ENCODE measurements at regions not wholly inside any gene's neighbourhood (a gene's known extent, or its start where the extent isn't known, plus 50 kb on each side); places are given as distances from the start of the nearest gene placed in this dataset.

DNA sequence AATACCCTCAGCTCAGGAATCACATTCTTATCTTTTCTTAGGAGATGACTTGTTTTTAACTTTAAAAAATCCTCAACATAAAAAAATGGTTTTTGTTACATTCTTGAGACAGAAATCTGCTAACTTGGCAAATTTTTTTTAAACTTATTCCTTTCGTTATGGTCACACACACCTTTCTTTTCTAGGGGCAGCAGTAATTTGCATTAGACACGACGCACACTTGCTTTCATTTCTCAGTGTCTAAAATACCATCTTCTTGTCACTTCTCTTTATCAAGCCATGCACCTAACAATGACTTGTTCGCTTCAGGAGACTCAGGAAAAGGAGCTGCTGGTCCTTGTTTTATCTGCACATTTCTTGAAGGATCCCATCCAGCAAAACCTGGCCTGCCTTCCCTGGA lies 112.6 kb upstream of the TBL1X start:
- intact Hi-C loops (cut with DNase I, micrococcal nuclease): no loop called here
- H3K4me3 ChIP-seq: no peak overlapping the region
- H3K36me3 ChIP-seq (ENCODE audit: low read depth): no peaks in the 10 kb centered on the region
- TF ChIP-seq, protein P1, sequence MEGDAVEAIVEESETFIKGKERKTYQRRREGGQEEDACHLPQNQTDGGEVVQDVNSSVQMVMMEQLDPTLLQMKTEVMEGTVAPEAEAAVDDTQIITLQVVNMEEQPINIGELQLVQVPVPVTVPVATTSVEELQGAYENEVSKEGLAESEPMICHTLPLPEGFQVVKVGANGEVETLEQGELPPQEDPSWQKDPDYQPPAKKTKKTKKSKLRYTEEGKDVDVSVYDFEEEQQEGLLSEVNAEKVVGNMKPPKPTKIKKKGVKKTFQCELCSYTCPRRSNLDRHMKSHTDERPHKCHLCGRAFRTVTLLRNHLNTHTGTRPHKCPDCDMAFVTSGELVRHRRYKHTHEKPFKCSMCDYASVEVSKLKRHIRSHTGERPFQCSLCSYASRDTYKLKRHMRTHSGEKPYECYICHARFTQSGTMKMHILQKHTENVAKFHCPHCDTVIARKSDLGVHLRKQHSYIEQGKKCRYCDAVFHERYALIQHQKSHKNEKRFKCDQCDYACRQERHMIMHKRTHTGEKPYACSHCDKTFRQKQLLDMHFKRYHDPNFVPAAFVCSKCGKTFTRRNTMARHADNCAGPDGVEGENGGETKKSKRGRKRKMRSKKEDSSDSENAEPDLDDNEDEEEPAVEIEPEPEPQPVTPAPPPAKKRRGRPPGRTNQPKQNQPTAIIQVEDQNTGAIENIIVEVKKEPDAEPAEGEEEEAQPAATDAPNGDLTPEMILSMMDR (IDR thresholded peaks at IDR 0.05): no peak
- no peaks in the 10 kb centered on the region for H3K9me3 ChIP-seq
- no peaks in the 10 kb centered on the region for H3K4me1 ChIP-seq (ENCODE audit: low read depth)
- ATAC-seq (no peak), DNase-seq (no peak)

DNA sequence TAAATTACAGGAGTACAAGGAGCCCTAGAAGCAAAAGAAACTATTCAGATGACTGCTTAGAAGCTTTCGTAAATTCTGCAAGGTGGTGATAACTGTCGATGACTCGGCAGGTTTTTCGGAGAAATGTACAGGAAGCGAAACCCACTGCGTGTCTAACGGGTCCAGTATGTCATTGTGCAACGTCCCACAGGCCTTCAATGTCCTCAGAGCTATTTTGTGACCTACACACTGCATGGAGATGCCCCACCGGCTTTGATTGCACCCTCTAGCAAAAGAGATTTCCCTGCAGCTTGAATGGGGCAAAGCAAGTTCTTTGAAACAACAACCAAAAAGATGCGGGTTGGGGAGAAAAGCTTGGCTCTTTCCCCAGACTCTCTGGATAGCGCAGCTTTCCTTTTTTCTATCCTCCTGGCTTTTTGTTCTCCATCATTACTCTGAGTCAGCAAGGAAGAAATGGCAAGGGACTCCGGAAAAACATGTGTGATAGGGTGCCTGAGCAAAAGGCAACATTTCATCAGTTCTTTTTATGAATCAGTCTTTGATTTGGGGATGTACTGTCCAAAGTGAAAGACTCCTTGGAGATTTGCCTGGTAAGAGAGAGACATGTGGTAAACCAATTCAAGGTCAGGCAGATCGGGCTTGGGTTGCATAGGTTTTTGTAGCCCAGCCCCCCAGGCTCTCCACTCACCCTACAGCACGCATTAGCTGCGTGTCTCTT lies 112.0 kb upstream of the TBL1X start:
- ATAC-seq (peak; percentile 61), DNase-seq (peak in 1 of 3 donors; percentile 28)
- intact Hi-C loops (cut with DNase I, micrococcal nuclease): no loop called here
- H3K4me3 ChIP-seq: no peak overlapping the region
- TF ChIP-seq, protein P1 (IDR thresholded peaks at IDR 0.05): no peak
- H3K9me3 ChIP-seq: no peaks in the 10 kb centered on the region
- H3K4me1 ChIP-seq (ENCODE audit: low read depth): no peaks in the 10 kb centered on the region
- H3K36me3 ChIP-seq (ENCODE audit: low read depth): no peaks in the 10 kb centered on the region

DNA sequence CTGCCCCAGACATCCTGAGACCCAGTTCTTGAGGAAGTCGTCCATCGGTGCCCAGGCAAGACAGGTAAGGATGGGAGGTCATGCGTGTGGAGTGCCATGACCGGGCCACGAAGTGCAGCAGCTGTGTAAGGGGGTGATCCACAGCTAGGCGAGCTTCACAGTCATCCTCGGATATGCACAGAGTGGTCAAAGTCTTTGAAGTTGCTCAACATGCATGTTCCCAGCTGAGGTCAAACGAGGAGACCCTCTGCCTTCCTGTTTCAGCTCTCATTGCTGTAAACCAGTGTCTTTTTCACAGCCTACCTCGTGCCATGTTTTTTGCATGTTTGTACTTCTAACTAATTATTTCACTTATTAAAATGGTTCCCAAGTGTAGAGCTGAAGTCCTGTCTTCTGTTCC lies 109.9 kb upstream of the TBL1X start:
- Histone ChIP-seq H3K4me3 (no peak overlapping the region), H3K36me3 (ENCODE audit: low read depth) (no peaks in the 10 kb centered on the region), H3K4me1 (ENCODE audit: low read depth) (no peaks in the 10 kb centered on the region), H3K9me3 (no peaks in the 10 kb centered on the region)
- ATAC-seq (no peak), DNase-seq (no peak)
- TF ChIP-seq, protein P1 (IDR thresholded peaks at IDR 0.05): no peak
- intact Hi-C loops (cut with DNase I, micrococcal nuclease): no loop called here

GRCh38 chrX:9355739-9356138 lies 109.1 kb upstream of the TBL1X start:
- intact Hi-C loops (cut with DNase I, micrococcal nuclease): no loop called here
- H3K4me3 ChIP-seq: no peak overlapping the region
- no peak for ATAC-seq
- no peaks in the 10 kb centered on the region for H3K36me3 ChIP-seq (ENCODE audit: low read depth)
- no peaks in the 10 kb centered on the region for H3K9me3 ChIP-seq
- TF ChIP-seq, protein P1 (IDR thresholded peaks at IDR 0.05): no peak
- DNase-seq: no peak
- H3K4me1 ChIP-seq (ENCODE audit: low read depth): no peaks in the 10 kb centered on the region

DNA sequence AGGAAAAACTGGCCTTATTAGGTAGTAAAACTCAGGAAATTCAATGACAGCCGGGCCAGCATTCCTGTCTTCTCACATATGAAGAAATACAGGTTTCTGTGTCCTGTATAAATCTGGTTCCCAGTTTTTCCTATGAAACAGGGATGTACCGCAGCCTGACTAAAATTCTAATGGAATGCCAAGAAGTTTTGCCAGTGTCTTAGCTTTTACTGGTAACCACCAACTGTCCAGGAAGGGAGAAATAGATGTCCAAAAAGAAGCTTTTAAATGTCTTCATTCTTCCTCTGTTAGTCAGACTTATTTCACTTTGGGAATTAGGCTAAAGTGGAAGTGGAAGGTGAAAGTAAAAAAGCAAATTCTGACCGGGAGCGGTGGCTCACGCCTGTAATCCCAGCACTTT lies 108.0 kb upstream of the TBL1X start:
- Histone ChIP-seq H3K4me1 (ENCODE audit: low read depth) (no peaks in the 10 kb centered on the region), H3K9me3 (no peaks in the 10 kb centered on the region), H3K36me3 (ENCODE audit: low read depth) (no peaks in the 10 kb centered on the region), H3K4me3 (no peak overlapping the region)
- intact Hi-C loops (cut with DNase I, micrococcal nuclease): no loop called here
- ATAC-seq: no peak
- TF ChIP-seq, protein P1 (IDR thresholded peaks at IDR 0.05): no peak
- DNase-seq: no peak

Data from mucosa of descending colon (tissue), 3 donors.